Activated CD8-positive, alpha-beta T cell treated with anti-CD3 and anti-CD28 coated beads for 36 hours (primary cell): ENCODE measurements at regions not wholly inside any gene's neighbourhood (a gene's known extent, or its start where the extent isn't known, plus 50 kb on each side); places are given as distances from the start of the nearest gene placed in this dataset.

Source experiments
- ATAC-seq: fragments of 200-7000 bp; cut with Tn5 transposase; one replicate; pipeline ENCODE4 v1.10.0; 2021; ENCODE audit warnings: mild to moderate bottlenecking, moderate library complexity
- CTCF ChIA-PET: fragments of 350-600 bp; sonication (Branson Sonifier 250); formaldehyde crosslinking; loops from one replicate; lab custom pipeline; 2021; ENCODE audit warnings: antibody characterized with exemption; lab: Charles Lee
- POLR2A ChIA-PET: fragments of 350-600 bp; sonication (Branson Sonifier 250); formaldehyde crosslinking; loops from one replicate; lab custom pipeline; 2021; ENCODE audit warnings: antibody characterized with exemption; lab: Charles Lee
- DNase-seq: peaks from one replicate; pipeline ENCODE4 v3.0.0-alpha.2; 2020
- H3K27ac Mint-ChIP-seq: one replicate; pipeline ENCODE4 v1.8.0; 2021; ENCODE audit warnings: mild to moderate bottlenecking, mixed read lengths
- H3K27me3 Mint-ChIP-seq: one replicate; pipeline ENCODE4 v1.8.0; 2021; ENCODE audit warnings: mixed read lengths
- H3K36me3 Mint-ChIP-seq: one replicate; pipeline ENCODE4 v1.8.0; 2021; ENCODE audit warnings: low read depth, mixed read lengths
- H3K4me1 Mint-ChIP-seq: one replicate; pipeline ENCODE4 v1.8.0; 2021; ENCODE audit warnings: low read depth, mixed read lengths
- H3K4me3 Mint-ChIP-seq: one replicate; pipeline ENCODE4 v1.8.0; 2021; ENCODE audit warnings: mild to moderate bottlenecking, moderate library complexity, mixed read lengths
- H3K9me3 Mint-ChIP-seq: one replicate; pipeline ENCODE4 v1.8.0; 2021; ENCODE audit warnings: mixed read lengths
- CTCF ChIP-seq: fragments of 200-600 bp; IDR thresholded peaks from one replicate; pipeline ENCODE4 v1.8.0; 2022; ENCODE audit warnings: antibody characterized with exemption, mild to moderate bottlenecking
- intact Hi-C: fragments of 100-400 bp; cut with micrococcal nuclease; formaldehyde crosslinking; loops from one replicate; pipeline ENCODE4 v1.10.0; 2022

DNA sequence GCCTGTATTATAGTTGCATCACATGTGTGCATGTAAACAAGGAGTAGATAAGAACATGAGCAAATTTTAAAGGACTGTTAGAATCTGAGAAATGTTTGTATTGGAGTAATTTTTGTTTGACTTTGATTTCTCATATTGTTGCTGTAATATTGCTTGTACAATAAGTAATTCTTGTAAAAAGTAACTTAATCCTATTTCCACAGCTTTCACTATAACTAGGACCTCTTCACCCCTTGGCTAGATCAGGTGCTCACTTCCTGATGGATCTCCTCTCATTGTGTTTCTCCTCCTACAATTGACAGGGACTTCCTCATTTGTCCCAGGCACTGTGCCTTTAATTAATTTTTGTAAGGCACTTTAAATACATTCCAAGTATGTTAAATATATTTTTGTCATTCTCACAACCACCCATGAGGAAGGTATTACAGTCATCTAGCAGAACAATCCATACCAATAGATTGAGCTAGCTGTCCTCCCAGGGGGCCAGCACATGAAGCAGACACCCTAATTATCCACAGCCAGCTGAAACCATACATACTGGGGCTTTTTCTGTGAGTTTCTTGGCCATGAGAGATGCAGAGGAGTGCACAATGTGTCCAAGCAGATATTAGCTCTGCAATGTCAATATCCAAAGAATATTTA lies 359.5 kb upstream of the ACVR2A start:
- ATAC-seq (no peak), DNase-seq (no peak)
- H3K36me3 Mint-ChIP-seq, result no peaks in the 10 kb centered on the region
- TF ChIP-seq CTCF, result no peak
- no peak overlapping the region for H3K4me3 Mint-ChIP-seq
- no peaks in the 10 kb centered on the region for H3K9me3 Mint-ChIP-seq
- ChIA-PET CTCF (no interaction called here), POLR2A (no interaction called here)
- H3K27me3 Mint-ChIP-seq, result no peaks in the 10 kb centered on the region
- peaks cover 2% of the 10 kb centered on the region for H3K4me1 Mint-ChIP-seq
- intact Hi-C loops, result no loop called here
- H3K27ac Mint-ChIP-seq, result no peak overlapping the region

GRCh38 chr2:147483911-147484310 lies 360.9 kb upstream of the ACVR2A start:
- ChIA-PET CTCF (no interaction called here), POLR2A (no interaction called here)

DNA sequence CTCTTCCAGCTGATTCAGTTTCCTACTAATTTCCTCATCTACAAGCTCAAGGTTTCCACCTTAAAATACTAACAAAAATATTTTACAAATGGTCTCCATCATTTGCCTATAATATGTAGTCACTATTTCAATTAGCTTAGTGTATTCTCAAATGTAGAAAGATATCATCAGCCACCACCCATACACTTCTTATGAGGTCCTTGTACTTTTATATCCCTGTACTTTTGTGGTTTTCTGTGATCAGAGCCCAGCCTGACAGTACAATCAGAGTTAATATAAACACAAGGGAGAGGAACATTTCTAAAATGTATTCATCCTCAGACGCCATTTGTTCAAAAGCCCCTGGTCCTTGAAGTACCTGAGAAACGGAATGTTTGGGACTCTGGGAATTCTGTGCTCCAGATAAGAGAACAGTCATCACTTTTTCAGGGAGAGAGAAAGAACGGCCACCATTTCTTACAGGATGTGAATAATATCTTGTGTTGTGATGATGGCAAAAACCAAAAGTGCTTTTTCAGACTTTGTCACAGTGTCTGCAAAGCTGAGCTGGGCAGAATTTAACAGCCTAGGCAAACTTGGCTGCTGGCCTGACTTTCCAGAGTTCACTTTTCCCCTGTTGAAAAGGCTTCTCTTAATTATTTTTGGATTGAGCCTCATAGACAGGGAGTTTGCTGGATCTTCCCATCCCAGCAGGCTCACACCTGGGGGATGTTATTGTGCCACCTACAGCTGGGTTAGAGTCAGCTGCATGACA lies 361.7 kb upstream of the ACVR2A start:
- Mint-ChIP-seq H3K27ac (no peak overlapping the region), H3K4me3 (no peak overlapping the region), H3K4me1 (no peaks in the 10 kb centered on the region), H3K36me3 (no peaks in the 10 kb centered on the region), H3K9me3 (no peaks in the 10 kb centered on the region), H3K27me3 (no peaks in the 10 kb centered on the region)
- no peak for TF ChIP-seq CTCF
- ATAC-seq (no peak), DNase-seq (no peak)
- ChIA-PET POLR2A (no interaction called here), CTCF (no interaction called here)
- intact Hi-C loops, result no loop called here

More at GRCh38 chr2:147483911-147484310, 360.9 kb upstream of the ACVR2A start:
- no peak overlapping the region for H3K27ac Mint-ChIP-seq
- H3K27me3 Mint-ChIP-seq, result no peaks in the 10 kb centered on the region
- DNase-seq (no peak), ATAC-seq (no peak)
- H3K4me1 Mint-ChIP-seq, result no peaks in the 10 kb centered on the region
- H3K36me3 Mint-ChIP-seq, result no peaks in the 10 kb centered on the region
- intact Hi-C loops, result no loop called here
- TF ChIP-seq CTCF, result no peak
- H3K9me3 Mint-ChIP-seq, result no peaks in the 10 kb centered on the region
- no peak overlapping the region for H3K4me3 Mint-ChIP-seq

GRCh38 chr2:147482111-147482895 lies 362.5 kb upstream of the ACVR2A start:
- ATAC-seq (no peak), DNase-seq (no peak)
- intact Hi-C loops, result no loop called here
- no peak for TF ChIP-seq CTCF
- Mint-ChIP-seq H3K4me1 (no peaks in the 10 kb centered on the region), H3K36me3 (no peaks in the 10 kb centered on the region), H3K4me3 (no peak overlapping the region), H3K27me3 (no peaks in the 10 kb centered on the region), H3K9me3 (no peaks in the 10 kb centered on the region), H3K27ac (no peak overlapping the region)
- POLR2A ChIA-PET, result no interaction called here
- CTCF ChIA-PET, result no interaction called here

DNA sequence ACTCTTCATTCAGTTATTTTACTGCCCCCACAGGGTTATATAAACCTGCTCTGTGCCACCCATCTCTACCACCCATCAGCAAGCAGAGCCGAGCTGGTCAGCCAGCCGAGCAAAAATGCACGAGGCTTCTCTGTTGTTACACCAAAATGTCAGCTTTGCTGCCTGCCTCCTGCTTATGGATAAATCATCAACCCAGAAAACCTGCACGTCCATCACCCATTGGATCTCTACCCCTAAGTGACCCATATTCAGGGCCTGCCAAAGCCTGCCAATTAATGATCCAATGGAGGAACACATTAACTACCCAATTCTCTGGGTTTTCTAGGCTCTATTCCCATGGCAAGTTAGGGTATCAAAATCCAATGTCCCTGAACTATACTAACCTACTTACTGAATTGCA lies 365.5 kb upstream of the ACVR2A start:
- ChIA-PET CTCF (no interaction called here), POLR2A (no interaction called here)
- Mint-ChIP-seq H3K4me1 (no peaks in the 10 kb centered on the region), H3K27ac (no peak overlapping the region), H3K36me3 (no peaks in the 10 kb centered on the region), H3K27me3 (no peaks in the 10 kb centered on the region), H3K9me3 (no peaks in the 10 kb centered on the region), H3K4me3 (no peak overlapping the region)
- intact Hi-C loops, result no loop called here
- ATAC-seq (no peak), DNase-seq (no peak)
- TF ChIP-seq CTCF, result no peak
